Endothelial cell (in vitro differentiated cells): ENCODE measurements at regions not wholly inside any gene's neighbourhood (a gene's known extent, or its start where the extent isn't known, plus 50 kb on each side); places are given as distances from the start of the nearest gene placed in this dataset.

Experiments used
- DNase-seq: peaks from one replicate; pipeline ENCODE4 v3.0.0; 2021; ENCODE audit warnings: low spot score
- H3K27ac Mint-ChIP-seq: one replicate; pipeline ENCODE4 v1.8.0; 2021; ENCODE audit warnings: mixed read lengths, inconsistent platforms; ENCODE audit not compliant: unreplicated experiment
- H3K27me3 Mint-ChIP-seq: one replicate; pipeline ENCODE4 v1.8.0; 2021; ENCODE audit warnings: mild to moderate bottlenecking, moderate library complexity, mixed read lengths, inconsistent platforms; ENCODE audit not compliant: unreplicated experiment
- H3K36me3 Mint-ChIP-seq: one replicate; pipeline ENCODE4 v1.8.0; 2021; ENCODE audit warnings: mild to moderate bottlenecking, low read depth, mixed read lengths, inconsistent platforms; ENCODE audit not compliant: unreplicated experiment
- H3K4me1 Mint-ChIP-seq: one replicate; pipeline ENCODE4 v1.8.0; 2021; ENCODE audit warnings: mild to moderate bottlenecking, mixed read lengths, inconsistent platforms; ENCODE audit not compliant: unreplicated experiment
- H3K4me3 Mint-ChIP-seq: one replicate; pipeline ENCODE4 v1.8.0; 2021; ENCODE audit warnings: mild to moderate bottlenecking, mixed read lengths, inconsistent platforms; ENCODE audit not compliant: unreplicated experiment
- H3K9me3 Mint-ChIP-seq: one replicate; pipeline ENCODE4 v1.8.0; 2021; ENCODE audit warnings: mixed read lengths, inconsistent platforms; ENCODE audit not compliant: unreplicated experiment
- TF ChIP-seq, protein P1 (sequence below): fragments of 200-600 bp; sonication (generic); IDR thresholded peaks from one replicate; pipeline ENCODE4 v1.5.0; 2021; ENCODE audit warnings: antibody characterized with exemption; ENCODE audit not compliant: unreplicated experiment

DNA sequence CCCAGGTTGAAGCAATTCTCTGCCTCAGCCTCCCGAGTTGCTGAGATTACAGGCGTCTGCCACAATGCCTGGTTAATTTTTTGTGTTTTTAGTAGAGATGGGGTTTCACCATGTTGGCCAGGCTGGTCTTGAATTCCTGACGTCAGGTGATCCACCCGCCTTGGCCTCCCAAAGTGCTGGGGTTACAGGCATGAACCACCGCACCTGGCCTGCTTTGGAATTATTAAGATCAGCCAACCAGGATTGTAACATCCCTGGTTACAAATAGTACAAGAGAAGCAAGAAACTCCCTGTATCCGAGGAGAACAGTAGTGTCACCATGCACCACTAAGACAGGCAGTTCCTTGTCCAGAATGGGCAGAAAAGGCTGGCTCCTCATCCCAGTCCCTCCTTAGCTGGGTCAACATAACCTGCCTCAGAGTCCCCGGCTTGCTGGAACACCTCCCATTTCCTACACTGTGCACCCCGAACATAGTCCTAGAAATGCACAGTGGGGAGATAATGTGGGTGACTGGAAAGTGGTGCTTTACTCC, 77.2 kb upstream of the INCENP start:
- Mint-ChIP-seq H3K9me3 (no peaks in the 10 kb centered on the region), H3K4me1 (peaks cover 3% of the 10 kb centered on the region), H3K27ac (no peak overlapping the region), H3K36me3 (no peaks in the 10 kb centered on the region), H3K4me3 (no peak overlapping the region), H3K27me3 (peaks cover 3% of the 10 kb centered on the region)
- TF ChIP-seq, protein P1, sequence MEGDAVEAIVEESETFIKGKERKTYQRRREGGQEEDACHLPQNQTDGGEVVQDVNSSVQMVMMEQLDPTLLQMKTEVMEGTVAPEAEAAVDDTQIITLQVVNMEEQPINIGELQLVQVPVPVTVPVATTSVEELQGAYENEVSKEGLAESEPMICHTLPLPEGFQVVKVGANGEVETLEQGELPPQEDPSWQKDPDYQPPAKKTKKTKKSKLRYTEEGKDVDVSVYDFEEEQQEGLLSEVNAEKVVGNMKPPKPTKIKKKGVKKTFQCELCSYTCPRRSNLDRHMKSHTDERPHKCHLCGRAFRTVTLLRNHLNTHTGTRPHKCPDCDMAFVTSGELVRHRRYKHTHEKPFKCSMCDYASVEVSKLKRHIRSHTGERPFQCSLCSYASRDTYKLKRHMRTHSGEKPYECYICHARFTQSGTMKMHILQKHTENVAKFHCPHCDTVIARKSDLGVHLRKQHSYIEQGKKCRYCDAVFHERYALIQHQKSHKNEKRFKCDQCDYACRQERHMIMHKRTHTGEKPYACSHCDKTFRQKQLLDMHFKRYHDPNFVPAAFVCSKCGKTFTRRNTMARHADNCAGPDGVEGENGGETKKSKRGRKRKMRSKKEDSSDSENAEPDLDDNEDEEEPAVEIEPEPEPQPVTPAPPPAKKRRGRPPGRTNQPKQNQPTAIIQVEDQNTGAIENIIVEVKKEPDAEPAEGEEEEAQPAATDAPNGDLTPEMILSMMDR = no peak
- no peak for DNase-seq

DNA sequence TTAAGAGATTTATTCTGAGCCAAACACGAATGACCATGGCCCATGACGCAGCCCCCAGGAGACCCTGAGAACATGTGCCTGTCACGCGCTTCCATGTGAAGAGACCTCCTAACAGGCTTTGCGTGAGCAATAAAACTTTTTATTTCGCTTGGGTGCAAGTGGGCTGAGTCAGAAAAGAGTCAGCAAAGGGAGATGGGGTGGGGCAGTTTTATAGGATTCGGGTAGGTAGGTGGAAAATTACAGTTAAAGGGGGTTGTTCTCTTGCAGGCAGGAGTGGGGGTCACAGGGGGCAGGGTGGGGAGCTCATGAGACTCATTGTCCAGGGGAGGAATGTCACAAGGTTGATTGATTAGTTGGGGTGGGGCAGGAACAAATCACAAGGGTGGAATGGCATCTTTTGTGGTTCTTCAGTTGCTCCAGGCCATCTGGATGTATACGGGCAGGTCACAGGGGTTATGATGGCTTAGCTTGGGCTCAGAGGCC, 77.2 kb upstream of the FTH1 start:
- H3K4me3 Mint-ChIP-seq = no peak overlapping the region
- peaks cover 3% of the 10 kb centered on the region for H3K4me1 Mint-ChIP-seq
- no peaks in the 10 kb centered on the region for H3K36me3 Mint-ChIP-seq
- H3K9me3 Mint-ChIP-seq = no peaks in the 10 kb centered on the region
- no peak overlapping the region for H3K27ac Mint-ChIP-seq
- DNase-seq = no peak
- TF ChIP-seq, protein P1 = no peak
- peaks cover 3% of the 10 kb centered on the region for H3K27me3 Mint-ChIP-seq

DNA sequence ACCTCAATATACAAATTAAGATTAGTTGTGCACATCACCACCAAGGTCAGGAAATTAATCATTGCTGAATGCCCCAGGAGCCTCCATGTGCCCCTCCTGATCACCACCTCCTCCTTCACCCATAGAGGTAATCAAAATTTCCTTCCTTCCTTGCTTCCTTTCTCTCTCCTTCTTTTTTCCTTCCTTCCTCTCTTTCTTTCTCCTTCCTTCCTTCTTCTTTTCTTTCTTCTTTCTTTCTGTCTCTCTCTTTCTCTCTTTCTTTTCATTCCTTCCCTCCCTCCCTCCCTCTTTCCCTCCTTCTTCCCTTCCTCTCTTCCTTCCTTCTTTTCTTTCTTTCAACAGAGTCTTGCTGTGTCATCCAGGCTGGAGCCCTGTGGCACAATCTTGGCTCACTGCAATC, 67.9 kb upstream of the FTH1 start:
- H3K36me3 Mint-ChIP-seq = peaks cover 6% of the 10 kb centered on the region
- no peaks in the 10 kb centered on the region for H3K27me3 Mint-ChIP-seq
- DNase-seq = no peak
- no peak overlapping the region for H3K27ac Mint-ChIP-seq
- peaks cover 5% of the 10 kb centered on the region for H3K9me3 Mint-ChIP-seq
- H3K4me1 Mint-ChIP-seq = peaks cover 11% of the 10 kb centered on the region
- TF ChIP-seq, protein P1 = no peak
- H3K4me3 Mint-ChIP-seq = no peak overlapping the region

DNA sequence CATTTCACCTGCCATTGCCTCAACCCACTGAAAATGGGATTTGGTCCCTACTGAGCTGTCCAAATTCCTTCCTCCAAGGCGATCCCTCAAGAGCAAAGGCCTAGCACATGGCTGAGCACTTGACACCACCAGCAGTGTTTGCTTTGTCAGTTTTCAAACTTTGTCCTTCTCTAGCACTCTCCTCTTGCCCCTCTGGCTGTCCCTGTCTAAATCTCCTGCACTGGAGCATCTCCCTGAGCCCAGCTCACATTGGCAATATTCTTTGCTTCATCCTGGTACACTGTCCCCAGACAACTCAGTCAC, 66.6 kb upstream of the FTH1 start:
- TF ChIP-seq, protein P1 = no peak
- Mint-ChIP-seq H3K4me1 (peaks cover 11% of the 10 kb centered on the region), H3K27ac (no peak overlapping the region), H3K4me3 (no peak overlapping the region), H3K36me3 (peaks cover 6% of the 10 kb centered on the region), H3K27me3 (no peaks in the 10 kb centered on the region), H3K9me3 (peaks cover 5% of the 10 kb centered on the region)
- no peak for DNase-seq

DNA sequence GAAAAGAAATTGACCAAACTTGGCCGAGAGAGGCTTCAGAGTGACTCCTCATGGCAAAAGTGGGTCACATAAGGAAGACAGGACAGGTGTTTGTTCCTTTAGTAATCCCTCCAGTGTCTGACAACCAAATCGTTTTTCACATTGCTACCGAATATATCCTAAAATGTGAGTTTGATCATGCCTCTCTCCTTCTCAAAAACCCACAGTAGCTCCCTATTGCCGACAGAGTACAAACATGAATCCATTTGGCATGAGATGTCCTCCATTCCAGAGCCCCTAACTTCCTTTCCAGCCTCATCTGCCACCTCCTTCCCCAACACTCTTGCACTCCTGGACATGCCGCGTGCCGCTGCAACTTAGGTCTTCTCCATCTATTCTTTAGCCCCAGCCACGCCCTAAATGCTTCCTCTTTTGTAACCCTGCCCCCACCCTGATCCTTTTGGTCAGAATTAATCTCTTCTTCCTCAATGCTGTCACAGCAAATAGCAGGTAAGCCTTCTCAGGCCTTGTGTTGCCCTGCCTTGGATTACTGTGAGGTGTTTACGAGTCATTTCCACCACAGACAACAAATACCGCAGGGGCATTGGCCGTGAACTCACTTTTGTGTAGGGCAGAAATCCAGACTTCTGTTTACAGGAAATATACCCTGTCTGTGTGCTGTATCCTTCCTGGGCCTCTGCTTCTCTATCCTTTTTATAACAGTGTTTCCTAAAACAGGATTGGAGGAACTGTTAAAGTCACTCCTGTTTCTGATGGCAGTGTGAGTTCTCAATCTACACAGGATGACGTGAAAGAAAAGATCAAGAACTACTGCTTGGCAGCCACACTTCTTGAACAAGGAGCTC, 66.0 kb upstream of the FTH1 start:
- no peaks in the 10 kb centered on the region for H3K27me3 Mint-ChIP-seq
- DNase-seq = no peak
- TF ChIP-seq, protein P1 = no peak
- H3K36me3 Mint-ChIP-seq = peaks cover 6% of the 10 kb centered on the region
- H3K27ac Mint-ChIP-seq = no peak overlapping the region
- no peak overlapping the region for H3K4me3 Mint-ChIP-seq
- H3K9me3 Mint-ChIP-seq = peaks cover 5% of the 10 kb centered on the region
- H3K4me1 Mint-ChIP-seq = peaks cover 11% of the 10 kb centered on the region
